NCI-H2107 treated with DMSO at 0.1 percent for 48 hours (cell line): ENCODE measurements at regions not wholly inside any gene's neighbourhood (a gene's known extent, or its start where the extent isn't known, plus 50 kb on each side); places are given as distances from the start of the nearest gene placed in this dataset.

Experiments used
- DNase-seq: peaks from one replicate; lab custom pipeline; 2025; ENCODE audit not compliant: unreplicated experiment; lab: John Stamatoyannopoulos, UW

DNA sequence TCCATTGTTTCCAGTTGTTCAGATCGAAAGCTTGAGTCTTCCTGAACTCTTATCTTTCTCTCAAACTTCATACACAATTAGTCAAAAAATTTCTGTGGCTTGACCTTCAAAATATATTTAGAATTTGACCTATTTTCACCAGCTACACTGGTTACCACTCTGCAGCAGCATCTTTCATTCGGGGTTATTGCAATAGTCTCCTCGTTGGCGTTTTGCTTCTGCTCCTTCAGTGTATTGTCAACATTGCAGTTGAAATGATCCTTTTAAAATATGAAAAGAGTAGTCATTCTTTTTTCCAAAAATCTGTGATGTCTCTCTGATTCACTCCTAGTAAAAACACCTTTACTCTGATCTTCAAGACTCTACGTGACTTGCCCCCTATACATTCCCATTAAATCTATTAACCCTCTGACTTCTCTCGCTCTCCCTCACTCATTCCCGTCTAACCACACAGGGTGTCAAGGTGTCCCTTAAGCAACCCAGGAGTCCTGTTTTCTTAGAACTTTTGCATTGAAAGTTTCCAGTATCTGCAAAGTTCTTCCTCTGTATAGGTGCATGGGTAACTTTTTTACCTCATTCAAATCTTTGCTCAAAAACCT, 480.2 kb upstream of the B3GALT2 start:
- DNase-seq, result no peak

- no peak for DNase-seq
Observed at GRCh38 chr1:193663965-193664364, 477.6 kb upstream of the B3GALT2 start.

- no peak for DNase-seq
Observed at GRCh38 chr1:193662030-193662429, 475.6 kb upstream of the B3GALT2 start.

DNA sequence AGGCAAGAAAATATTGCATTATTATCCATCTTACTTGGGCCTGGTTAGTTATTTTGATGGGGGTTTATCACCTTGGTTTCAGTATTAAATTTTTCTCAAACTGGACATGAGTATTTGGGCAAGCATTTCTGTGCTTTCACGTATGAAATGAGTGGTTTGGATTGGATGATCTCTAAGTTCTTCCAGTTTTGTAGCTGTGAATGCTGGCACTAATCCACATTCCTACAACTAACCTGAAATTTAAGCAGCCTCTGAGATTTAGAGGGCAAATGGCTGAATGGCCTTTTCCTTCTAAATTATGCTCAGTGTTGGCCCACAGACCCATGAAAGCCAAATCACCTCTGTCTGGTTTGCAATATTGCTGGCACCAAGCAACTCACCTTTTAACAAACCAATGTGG, 475.0 kb upstream of the B3GALT2 start:
- DNase-seq, result no peak

DNA sequence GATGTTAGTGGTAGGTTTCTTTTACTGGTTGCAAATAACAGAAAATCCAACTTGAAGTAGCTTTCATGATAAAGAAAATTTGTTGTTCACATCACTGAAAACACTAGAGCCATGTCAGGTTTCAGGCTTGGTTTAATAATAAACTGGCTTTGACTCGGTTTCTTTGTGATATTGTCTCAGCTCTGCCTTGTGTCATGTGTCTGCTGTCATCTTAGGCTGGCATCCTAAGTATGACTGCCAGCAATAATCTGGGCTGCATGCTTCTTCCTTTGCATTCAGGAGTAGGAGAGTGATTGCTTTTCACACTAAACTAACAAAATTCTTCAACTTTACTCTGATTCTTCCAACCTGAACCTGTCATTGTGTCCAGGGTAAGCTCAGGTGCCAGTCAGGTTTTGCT, 474.0 kb upstream of the B3GALT2 start:
- no peak for DNase-seq

- DNase-seq, result no peak
Observed at GRCh38 chr1:193658691-193659090, 472.3 kb upstream of the B3GALT2 start.

DNA sequence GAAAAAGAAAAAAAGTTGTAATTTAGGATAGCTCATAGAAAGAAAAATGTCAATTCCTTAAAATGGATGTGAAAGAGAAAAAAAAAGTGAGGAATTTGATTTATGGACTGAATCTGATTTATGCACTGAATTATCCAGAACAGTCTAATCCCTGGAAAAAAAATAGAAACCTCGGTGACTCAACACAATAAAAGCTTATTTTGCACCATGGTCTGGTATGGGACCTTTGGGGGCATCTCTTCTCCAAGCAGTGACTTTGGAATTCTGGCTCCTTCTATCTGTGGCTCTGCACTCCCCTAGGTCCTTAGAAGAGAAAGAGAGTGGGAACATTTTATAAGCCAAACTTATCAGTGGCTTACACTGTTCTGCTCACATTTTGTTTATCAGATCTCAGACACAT, 471.7 kb upstream of the B3GALT2 start:
- DNase-seq, result no peak

DNA sequence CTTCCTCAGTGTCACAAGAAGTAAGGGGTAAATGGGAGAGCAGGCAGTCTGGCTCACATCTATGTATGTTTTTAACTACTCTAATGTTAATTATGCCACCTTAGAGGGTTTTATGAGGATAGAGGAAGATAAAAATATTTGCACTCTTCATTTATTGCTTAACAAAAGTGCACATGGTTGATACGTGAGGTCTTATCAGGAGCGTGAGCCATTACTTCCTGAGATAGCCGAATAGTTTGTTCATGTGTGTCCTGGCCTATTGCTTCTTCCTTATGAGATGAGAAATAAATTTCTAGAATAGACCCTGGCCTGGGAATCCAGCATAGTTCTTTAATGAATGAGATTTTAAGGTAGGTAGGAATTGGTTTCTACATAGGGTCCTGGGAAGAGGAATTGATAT, 471.1 kb upstream of the B3GALT2 start:
- DNase-seq, result no peak

DNA sequence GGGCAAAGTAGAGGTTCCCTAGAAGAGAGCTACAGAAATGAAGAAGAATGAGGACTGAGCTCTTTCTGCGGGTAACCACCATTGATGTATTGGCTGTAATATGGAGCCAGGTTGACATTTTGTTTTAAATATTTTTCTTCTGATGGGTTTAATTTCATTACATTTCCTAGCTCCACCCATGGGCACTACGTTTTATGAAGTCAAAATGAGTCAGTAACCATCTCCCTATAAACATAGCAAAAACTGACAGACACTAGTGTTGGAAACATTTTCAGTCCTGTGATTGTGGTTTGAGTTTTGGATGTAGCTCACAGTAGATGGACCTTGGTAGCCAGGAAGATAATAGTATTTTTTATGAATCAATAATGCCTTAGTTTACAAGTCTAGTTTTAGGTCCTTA, 470.4 kb upstream of the B3GALT2 start:
- DNase-seq, result no peak

GRCh38 chr1:193654951-193655735, 468.7 kb upstream of the B3GALT2 start:
- DNase-seq, result no peak

GRCh38 chr1:193649587-193649986, 463.2 kb upstream of the B3GALT2 start:
- DNase-seq, result no peak

GRCh38 chr1:193634876-193635275, 448.5 kb upstream of the B3GALT2 start:
- no peak for DNase-seq

DNA sequence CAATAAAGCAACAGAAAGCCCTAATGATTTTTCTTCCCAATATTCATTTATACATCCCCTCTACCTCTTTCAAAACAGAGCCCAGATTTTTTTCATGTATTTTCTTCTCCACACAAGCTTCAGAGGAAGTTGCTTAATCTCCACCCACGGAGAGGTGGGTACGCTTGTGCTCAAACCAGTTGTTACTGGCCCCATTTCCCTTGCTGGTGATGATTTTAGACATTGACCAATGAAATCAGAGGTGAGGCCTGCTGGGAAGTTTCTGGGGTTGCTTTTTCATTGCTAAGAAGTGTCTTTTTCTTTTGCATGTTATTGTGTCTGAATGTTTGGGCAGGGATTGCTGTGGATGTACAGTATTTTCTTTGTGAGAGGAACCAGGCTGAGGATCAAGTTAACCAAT, 448.1 kb upstream of the B3GALT2 start:
- no peak for DNase-seq

DNA sequence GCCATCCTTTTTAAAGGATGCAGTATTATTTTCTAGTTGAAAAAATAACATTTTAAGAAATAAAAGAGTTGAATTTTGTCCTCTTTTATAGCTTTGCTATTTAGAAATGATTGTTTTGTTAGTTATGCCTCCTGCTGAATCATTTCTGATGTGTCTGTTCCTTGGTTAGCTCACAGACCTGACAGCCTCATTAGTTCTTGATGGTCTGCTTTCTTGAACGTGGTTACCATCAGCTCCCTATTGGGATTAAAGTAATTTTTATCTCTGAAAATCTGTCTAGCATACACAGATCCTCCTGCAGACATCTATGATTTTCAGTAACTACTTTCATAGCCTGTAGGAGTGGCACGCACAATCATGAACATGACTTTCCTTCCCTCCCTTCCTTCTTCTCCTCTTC, 447.6 kb upstream of the B3GALT2 start:
- no peak for DNase-seq

GRCh38 chr1:193633093-193633492, 446.7 kb upstream of the B3GALT2 start:
- no peak for DNase-seq

GRCh38 chr1:193631306-193631705, 444.9 kb upstream of the B3GALT2 start:
- no peak for DNase-seq

DNA sequence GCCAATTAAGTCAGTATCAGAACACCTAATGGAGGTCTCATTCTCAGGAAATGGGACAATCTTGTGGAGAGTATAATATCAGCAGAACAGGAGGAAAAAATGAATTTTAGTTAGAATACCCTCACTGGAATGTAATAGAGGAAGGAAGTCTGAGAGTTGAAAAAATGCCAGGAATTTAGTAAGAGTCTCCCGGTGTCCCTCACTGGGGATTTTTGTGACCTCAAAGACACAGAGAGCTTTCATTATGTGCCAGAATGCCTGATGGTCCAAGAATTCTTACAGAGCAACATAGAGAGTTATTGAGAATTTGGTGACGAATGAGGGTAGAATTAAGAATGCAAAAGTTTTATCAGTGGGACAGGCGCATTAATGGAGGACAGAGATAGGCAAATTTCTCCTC, 443.5 kb upstream of the B3GALT2 start:
- no peak for DNase-seq

DNA sequence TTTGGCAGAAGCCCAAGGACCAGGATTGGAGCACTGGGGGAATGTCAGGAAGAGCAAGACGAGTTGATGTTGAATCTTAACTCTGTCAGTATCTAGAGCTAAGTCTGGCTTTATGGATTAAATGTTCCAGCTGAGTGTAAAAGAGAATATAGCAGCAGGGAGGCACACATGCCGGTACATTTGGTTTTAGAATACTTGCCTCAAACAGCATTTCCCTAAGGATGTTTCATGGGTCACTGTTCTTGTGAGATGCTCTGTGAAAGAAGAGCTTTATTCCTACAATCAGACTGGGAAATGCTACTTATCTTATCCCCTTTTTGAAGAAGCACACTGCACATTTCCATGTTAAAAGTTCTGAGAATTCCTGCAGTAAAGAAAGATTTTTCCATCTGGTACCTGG, 440.3 kb upstream of the B3GALT2 start:
- DNase-seq, result no peak

DNA sequence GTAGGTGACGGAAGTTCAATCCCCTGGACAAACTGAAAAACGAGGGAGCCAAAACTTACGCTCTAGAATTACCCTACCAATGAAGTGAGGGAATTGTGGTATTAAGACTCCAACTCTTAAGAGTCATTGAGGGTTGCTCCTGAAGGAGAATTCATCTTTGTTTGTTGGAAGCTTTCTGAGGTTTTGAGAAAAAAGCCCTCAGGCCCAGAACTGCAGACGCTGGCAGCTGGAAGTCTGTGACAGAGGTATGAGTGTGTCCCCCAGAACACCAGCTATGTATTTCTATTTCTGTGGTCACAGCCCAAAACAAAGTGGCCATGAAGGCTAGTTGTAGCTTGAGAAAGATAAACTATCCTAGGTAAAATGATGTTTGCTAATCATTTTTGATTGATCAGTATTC, 438.8 kb upstream of the B3GALT2 start:
- DNase-seq, result no peak

GRCh38 chr1:193619911-193620310, 433.5 kb upstream of the B3GALT2 start:
- no peak for DNase-seq

- no peak for DNase-seq
Observed at GRCh38 chr1:193614817-193615216, 428.4 kb upstream of the B3GALT2 start.

GRCh38 chr1:193614275-193614674, 427.9 kb upstream of the B3GALT2 start:
- no peak for DNase-seq

DNA sequence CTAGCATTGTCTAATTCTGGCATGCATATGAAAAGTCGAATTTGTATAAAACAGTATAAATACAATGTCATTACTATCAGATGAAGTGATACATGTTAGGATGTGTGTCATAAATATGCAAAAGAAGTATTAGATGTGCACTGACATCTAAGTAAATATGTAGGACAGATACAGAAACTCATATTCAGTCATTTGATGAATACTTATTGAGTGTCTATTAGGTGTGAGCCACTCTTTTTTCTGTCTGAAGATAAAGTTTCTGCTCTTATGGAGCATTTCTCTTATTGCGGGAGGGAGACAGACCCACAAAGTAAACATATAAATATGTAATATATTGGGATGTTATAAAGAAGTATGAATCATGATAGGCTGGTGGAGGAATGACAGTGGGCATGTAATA, 426.6 kb upstream of the B3GALT2 start:
- DNase-seq, result no peak
